HCT116 (cell line): ENCODE measurements at regions not wholly inside any gene's neighbourhood (a gene's known extent, or its start where the extent isn't known, plus 50 kb on each side); places are given as distances from the start of the nearest gene placed in this dataset.

Experiments
- CTCF ChIP-seq, 3 experiments: fragments of 200-600 bp in 1 of 3; sonication (generic) in 1 of 3; IDR thresholded peaks in 2 of 3; conservative IDR thresholded peaks in 1 of 3; 2 replicates each; pipeline ENCODE4 v1.5.1; 2012 to 2017; ENCODE audit warnings: low read depth in 2 of 3, low read length in 2 of 3, antibody characterized with exemption in 1 of 3, borderline replicate concordance in 1 of 3, control low read depth in 1 of 3, mild to moderate bottlenecking in 1 of 3, mixed read lengths in 1 of 3, mixed run types in 1 of 3, moderate library complexity in 1 of 3; ENCODE audit not compliant: insufficient read depth in 1 of 3
- RAD21 ChIP-seq: IDR thresholded peaks from 2 replicates; pipeline ENCODE4 v1.6.1; 2012; ENCODE audit warnings: low read depth, mild to moderate bottlenecking

GRCh38 chr5:20956134-20956533 is 968.1 kb upstream of the CDH18 start:
- TF ChIP-seq CTCF (IDR thresholded peaks at IDR 0.05 in 2 of 3, conservative IDR thresholded peaks at IDR 0.05 in 1 of 3; ENCODE audit: borderline replicate concordance in 1 of 3, insufficient read depth in 1 of 3, low read depth in 2 of 3, low read length in 2 of 3): no peak
- no peak for TF ChIP-seq RAD21
